Parathyroid adenoma (tissue), 2 donors: ENCODE measurements at regions not wholly inside any gene's neighbourhood (a gene's known extent, or its start where the extent isn't known, plus 50 kb on each side); places are given as distances from the start of the nearest gene placed in this dataset.
"Not testable (repeated sequence)": the region's sequence is repeated elsewhere in the genome, so short reads cannot be mapped to it uniquely, and the experiment has no call there.

Source experiments
- H2AFZ ChIP-seq: fragments of 300-600 bp; sonication (generic); one replicate; pipeline ENCODE4 v1.7.0; 2017; ENCODE audit warnings: antibody characterized with exemption, mild to moderate bottlenecking
- H3K27ac ChIP-seq: fragments of 300-600 bp; sonication (generic); one replicate; pipeline ENCODE4 v1.7.0; 2017
- H3K27me3 ChIP-seq: fragments of 300-600 bp; sonication (generic); one replicate; pipeline ENCODE4 v1.7.0; 2017; ENCODE audit warnings: low read length; ENCODE audit not compliant: control insufficient read depth, insufficient read depth
- H3K36me3 ChIP-seq: fragments of 300-600 bp; sonication (generic); one replicate; pipeline ENCODE4 v1.7.0; 2017; ENCODE audit warnings: low read length; ENCODE audit not compliant: control insufficient read depth, insufficient read depth
- H3K4me1 ChIP-seq: fragments of 300-600 bp; sonication (generic); one replicate; pipeline ENCODE4 v1.7.0; 2017; ENCODE audit warnings: control low read depth
- H3K4me2 ChIP-seq: fragments of 300-600 bp; sonication (generic); one replicate; pipeline ENCODE4 v1.7.0; 2017; ENCODE audit warnings: low read length
- H3K4me3 ChIP-seq: fragments of 300-600 bp; sonication (generic); one replicate; pipeline ENCODE4 v1.7.0; 2017; ENCODE audit warnings: low read depth, low read length
- H3K79me2 ChIP-seq: fragments of 300-600 bp; sonication (generic); one replicate; pipeline ENCODE4 v1.7.0; 2017; ENCODE audit warnings: control low read depth
- H3K9ac ChIP-seq: fragments of 300-600 bp; sonication (generic); one replicate; pipeline ENCODE4 v1.7.0; 2017; ENCODE audit warnings: mild to moderate bottlenecking
- H3K9me3 ChIP-seq: fragments of 300-600 bp; sonication (generic); one replicate; pipeline ENCODE4 v1.7.0; 2017; ENCODE audit warnings: low read length; ENCODE audit not compliant: control insufficient read depth
- TF ChIP-seq, protein P1 (sequence below): fragments of 300-600 bp; sonication (generic); IDR thresholded peaks from one replicate; pipeline ENCODE4 v1.7.0; 2017; ENCODE audit warnings: antibody characterized with exemption, mild to moderate bottlenecking
- donor health status: primary hyperparathyroidism.

DNA sequence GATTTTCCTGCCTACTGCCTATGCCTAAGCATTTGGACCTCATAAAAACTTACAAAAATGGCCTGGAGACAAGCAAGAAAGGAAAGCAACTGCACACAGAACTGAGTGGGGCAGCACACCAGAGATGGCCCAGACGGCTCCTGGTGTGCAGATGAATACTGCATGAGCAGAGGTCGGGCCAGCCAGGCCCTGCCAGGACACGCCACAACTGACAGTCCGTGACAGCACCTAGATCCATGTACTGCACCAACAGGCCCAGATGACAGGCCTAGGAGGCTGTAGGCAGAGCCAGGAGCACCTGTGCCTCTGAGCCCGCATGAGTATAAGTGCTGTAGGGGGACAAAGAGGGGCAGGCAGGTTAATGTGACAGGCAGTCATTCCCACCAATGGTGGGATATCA is 160.2 kb downstream of the IGLL1 start:
- no peak overlapping the region for H3K27ac ChIP-seq
- H3K79me2 ChIP-seq = no peaks in the 10 kb centered on the region
- H3K9ac ChIP-seq = no peak overlapping the region
- no peak overlapping the region for H3K4me2 ChIP-seq
- H3K9me3 ChIP-seq = no peaks in the 10 kb centered on the region
- no peak overlapping the region for H3K4me3 ChIP-seq
- H3K27me3 ChIP-seq = no peaks in the 10 kb centered on the region
- no peaks in the 10 kb centered on the region for H3K36me3 ChIP-seq
- no peaks in the 10 kb centered on the region for H3K4me1 ChIP-seq
- no peak overlapping the region for H2AFZ ChIP-seq
- TF ChIP-seq, protein P1, sequence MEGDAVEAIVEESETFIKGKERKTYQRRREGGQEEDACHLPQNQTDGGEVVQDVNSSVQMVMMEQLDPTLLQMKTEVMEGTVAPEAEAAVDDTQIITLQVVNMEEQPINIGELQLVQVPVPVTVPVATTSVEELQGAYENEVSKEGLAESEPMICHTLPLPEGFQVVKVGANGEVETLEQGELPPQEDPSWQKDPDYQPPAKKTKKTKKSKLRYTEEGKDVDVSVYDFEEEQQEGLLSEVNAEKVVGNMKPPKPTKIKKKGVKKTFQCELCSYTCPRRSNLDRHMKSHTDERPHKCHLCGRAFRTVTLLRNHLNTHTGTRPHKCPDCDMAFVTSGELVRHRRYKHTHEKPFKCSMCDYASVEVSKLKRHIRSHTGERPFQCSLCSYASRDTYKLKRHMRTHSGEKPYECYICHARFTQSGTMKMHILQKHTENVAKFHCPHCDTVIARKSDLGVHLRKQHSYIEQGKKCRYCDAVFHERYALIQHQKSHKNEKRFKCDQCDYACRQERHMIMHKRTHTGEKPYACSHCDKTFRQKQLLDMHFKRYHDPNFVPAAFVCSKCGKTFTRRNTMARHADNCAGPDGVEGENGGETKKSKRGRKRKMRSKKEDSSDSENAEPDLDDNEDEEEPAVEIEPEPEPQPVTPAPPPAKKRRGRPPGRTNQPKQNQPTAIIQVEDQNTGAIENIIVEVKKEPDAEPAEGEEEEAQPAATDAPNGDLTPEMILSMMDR = no peak

- Histone ChIP-seq H3K36me3 (no peaks in the 10 kb centered on the region), H3K27me3 (no peaks in the 10 kb centered on the region), H3K4me2 (no peak overlapping the region), H3K9me3 (no peaks in the 10 kb centered on the region), H3K4me1 (no peaks in the 10 kb centered on the region), H3K27ac (no peak overlapping the region), H2AFZ (no peak overlapping the region), H3K9ac (no peak overlapping the region), H3K79me2 (no peaks in the 10 kb centered on the region), H3K4me3 (no peak overlapping the region)
- TF ChIP-seq, protein P1 = no peak
Measured at GRCh38 chr22:23419171-23419570, 160.9 kb downstream of the IGLL1 start.

- Histone ChIP-seq H3K4me2 (no peak overlapping the region), H3K36me3 (no peaks in the 10 kb centered on the region), H3K4me1 (no peaks in the 10 kb centered on the region), H3K4me3 (no peak overlapping the region), H3K27me3 (no peaks in the 10 kb centered on the region), H3K79me2 (no peaks in the 10 kb centered on the region), H3K9ac (no peak overlapping the region), H3K27ac (no peak overlapping the region), H3K9me3 (no peaks in the 10 kb centered on the region), H2AFZ (no peak overlapping the region)
- TF ChIP-seq, protein P1 = no peak
Measured at GRCh38 chr22:23418159-23418788, 161.8 kb downstream of the IGLL1 start.

- not testable (repeated sequence) for H3K4me3 ChIP-seq, H3K27ac ChIP-seq, H3K4me2 ChIP-seq, H3K36me3 ChIP-seq, H3K27me3 ChIP-seq, H2AFZ ChIP-seq, H3K9me3 ChIP-seq, H3K4me1 ChIP-seq, H3K9ac ChIP-seq, H3K79me2 ChIP-seq
Measured at GRCh38 chr22:23417327-23417726, 162.8 kb downstream of the IGLL1 start.

DNA sequence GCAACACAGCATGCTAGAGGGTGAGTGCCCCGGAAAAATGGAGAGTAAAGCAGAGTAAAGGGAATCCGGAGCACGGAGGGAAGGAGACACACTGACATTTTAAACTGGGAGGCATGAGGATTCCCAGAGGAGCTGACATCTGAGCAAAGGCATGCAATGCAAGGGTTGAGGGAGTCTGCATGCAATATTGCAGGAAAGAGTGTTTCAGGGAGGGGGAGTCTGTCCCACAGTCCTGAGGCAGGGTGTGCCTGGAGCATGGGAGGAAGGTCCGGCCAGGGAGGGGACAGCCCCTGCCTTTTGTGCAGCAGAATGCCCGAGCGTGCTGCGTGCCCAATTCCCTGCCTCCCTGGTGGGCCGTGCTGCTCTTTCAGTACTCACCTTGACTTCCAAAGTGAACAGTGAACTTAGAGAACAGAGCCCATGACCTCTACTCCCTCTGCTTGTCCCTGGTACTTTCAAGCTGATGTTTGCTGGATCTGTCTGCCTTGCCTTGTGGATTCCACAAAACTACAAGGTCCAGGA is 163.9 kb downstream of the IGLL1 start:
- not testable (repeated sequence) for H3K4me2 ChIP-seq, H3K27me3 ChIP-seq, H3K4me3 ChIP-seq, H2AFZ ChIP-seq, H3K36me3 ChIP-seq, H3K4me1 ChIP-seq, H3K9ac ChIP-seq, H3K27ac ChIP-seq, H3K79me2 ChIP-seq, H3K9me3 ChIP-seq

GRCh38 chr22:23415490-23415851 is 164.6 kb downstream of the IGLL1 start:
- H3K9ac ChIP-seq = no peak overlapping the region
- TF ChIP-seq, protein P1 = no peak
- H3K9me3 ChIP-seq = no peaks in the 10 kb centered on the region
- no peak overlapping the region for H3K4me3 ChIP-seq
- H3K36me3 ChIP-seq = no peaks in the 10 kb centered on the region
- no peaks in the 10 kb centered on the region for H3K4me1 ChIP-seq
- no peak overlapping the region for H3K27ac ChIP-seq
- no peak overlapping the region for H3K4me2 ChIP-seq
- no peaks in the 10 kb centered on the region for H3K79me2 ChIP-seq
- no peak overlapping the region for H2AFZ ChIP-seq
- H3K27me3 ChIP-seq = no peaks in the 10 kb centered on the region
